Hematopoietic multipotent progenitor cell treated with erythropoietin and hydrocortisone succinate and interleukin-3 and kit ligand, for 8 days (in vitro differentiated cells): ENCODE measurements at regions not wholly inside any gene's neighbourhood (a gene's known extent, or its start where the extent isn't known, plus 50 kb on each side); places are given as distances from the start of the nearest gene placed in this dataset.

Experiments used
- DNase-seq: peaks from one replicate; pipeline ENCODE4 v3.0.0-alpha.2; 2015

DNA sequence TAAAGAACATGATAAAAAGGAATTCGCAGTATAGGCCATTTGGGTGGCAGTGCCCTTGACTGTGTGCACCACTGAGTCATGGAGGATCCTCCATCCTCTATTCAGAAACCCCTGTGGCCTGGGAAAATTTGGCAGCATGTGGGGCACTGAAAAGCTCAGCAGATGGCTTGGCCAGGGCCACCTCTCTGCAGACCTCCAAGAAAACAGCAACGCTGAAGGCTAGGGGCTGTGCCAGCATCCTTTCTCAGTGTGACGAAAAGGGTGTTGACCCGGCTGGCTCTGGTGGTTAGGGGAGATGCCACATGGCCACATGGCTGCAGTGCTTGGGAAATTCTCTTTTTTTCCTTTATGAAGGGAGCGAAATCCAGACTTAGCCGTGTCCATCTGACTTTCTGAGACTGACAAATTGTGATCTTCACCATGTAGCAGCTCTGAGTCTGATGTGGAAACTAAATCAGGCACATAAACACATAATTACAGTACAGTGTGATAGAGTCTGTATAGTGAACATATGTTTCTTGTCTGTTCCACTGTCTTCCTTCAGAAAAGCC lies 178.0 kb downstream of the KCTD12 start:
- no peak for DNase-seq

DNA sequence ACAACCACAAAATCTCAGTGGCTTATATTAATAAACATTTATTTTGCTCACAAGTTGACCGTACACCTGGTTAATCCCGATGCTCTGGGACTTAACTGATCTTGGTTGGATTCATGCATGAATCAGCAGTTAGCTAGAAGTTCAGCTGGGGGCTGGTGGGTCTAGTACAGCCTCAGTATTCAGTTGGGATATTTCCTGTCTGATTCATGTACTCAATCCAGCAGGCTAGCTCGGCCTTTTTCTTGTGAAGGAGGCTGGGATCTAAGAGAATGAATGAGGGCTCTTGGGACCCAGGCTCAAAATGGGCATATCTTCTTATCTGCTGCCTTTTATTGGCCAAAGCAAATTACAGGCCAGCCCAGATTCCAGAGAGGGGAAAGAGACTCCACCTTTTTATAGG lies 178.8 kb downstream of the KCTD12 start:
- DNase-seq, result no peak

DNA sequence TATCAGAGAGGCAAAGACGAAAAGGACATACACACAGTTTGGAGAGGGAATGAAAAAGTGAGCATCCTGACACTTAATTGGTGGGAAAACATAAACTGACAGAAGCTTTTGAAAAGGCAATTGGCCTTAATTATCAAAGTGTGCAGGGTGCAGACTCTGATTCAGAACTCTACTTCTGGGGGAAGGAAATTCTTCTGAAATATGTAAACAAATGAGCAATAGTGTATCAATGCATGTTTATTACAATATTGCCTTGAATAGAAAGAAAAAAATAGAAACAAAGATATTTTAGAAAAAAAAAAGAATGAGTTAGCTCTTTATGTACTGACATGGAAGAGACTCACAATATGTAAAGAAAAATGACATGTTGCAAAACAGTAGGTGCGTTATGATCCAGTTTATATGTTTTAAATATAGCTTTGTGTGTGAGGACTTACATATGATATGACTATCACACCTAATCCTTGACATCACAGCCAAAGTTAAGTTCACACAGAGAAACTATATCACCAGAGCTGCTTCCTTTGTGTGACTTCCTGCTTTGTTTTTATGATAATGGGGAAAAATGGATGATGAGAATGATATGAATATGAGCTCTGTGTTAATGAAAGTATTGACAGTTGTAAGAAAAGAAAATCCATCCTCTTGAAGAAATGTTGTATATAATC lies 182.4 kb downstream of the KCTD12 start:
- no peak for DNase-seq

- peak; percentile 80 for DNase-seq
These were observed 183.0 kb downstream of the KCTD12 start for GRCh38 chr13:76703216-76703615.

DNA sequence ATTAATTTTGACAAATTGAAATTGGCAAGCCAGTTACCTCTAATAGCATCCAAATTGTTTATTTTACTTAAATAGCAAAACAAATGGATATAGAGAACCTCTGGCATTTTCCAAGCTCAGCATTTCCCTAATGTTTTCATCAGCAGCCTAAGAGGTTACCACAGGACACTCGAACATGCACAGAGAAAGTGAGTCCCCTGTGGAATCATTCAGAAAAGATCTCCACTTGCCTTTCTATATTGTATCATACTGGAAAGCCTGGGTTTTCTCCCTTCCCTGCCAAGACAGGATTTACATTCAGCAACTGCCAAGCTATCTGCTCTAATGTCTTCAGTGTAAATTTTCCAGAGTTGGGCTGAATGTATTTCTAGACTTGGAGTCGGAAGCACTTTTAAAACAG lies 188.9 kb downstream of the KCTD12 start:
- DNase-seq, result no peak

- no peak for DNase-seq
These were observed 189.8 kb downstream of the KCTD12 start for GRCh38 chr13:76696370-76696769.

DNA sequence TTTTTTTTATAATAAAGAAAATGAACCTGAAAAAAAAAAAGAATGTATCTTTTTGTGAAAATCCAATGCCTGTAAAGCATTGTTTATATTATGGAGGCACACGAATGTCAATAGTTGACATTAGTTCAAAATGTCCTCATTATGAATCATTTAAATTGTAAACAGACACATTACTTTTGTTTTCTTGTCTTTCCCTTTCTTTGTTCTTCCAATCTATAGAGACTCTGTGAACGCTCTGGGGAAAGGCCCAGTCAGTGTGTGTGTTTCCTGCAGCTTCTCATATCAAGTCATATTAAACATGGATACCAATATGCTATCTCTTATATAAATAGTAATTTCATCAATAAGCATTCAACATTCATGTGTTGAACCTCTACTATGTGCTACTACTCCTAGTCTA lies 193.1 kb downstream of the KCTD12 start:
- DNase-seq, result no peak

DNA sequence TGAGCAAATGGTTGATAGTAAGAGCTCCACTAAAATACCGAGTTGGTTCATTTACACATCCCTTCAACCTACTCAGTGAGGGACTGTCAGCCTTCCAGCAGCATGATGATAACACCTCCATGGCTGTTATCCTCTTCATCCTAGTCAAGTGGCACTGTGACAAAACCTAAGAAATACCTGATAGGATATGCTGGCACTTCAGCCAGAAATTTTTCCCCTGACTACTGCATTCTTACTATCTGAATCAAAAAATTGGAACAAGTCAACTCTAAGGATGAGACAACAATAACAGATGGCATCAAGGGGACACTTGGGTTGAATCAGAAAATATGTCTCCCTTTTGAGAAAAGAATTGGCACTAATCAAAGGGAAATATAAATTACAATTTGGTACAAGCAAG lies 193.9 kb downstream of the KCTD12 start:
- DNase-seq, result no peak

GRCh38 chr13:76690611-76691010 lies 195.6 kb downstream of the KCTD12 start:
- no peak for DNase-seq

- no peak for DNase-seq
These were observed 198.7 kb downstream of the KCTD12 start for GRCh38 chr13:76687467-76687866.

GRCh38 chr13:76685938-76686337 lies 200.3 kb downstream of the KCTD12 start:
- DNase-seq, result no peak

DNA sequence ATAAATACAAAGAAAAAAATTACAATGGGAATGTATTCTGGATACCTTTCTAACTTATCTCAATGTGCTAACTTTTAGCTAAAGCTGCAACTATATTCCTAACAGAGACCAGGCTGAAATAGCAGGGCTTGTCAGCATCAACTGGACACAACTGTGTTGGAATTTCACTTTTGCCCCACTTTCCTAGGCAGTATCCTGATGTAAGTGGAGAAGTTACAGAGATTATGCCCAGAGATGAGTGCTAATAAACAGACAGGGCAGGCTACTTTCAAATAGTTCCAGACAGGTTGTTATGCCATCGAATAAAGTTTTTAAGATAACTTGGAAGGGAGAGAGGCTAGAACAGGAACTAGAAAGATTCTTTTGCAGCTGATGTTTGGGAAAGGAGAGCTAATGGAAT lies 201.9 kb downstream of the KCTD12 start:
- DNase-seq, result no peak

DNA sequence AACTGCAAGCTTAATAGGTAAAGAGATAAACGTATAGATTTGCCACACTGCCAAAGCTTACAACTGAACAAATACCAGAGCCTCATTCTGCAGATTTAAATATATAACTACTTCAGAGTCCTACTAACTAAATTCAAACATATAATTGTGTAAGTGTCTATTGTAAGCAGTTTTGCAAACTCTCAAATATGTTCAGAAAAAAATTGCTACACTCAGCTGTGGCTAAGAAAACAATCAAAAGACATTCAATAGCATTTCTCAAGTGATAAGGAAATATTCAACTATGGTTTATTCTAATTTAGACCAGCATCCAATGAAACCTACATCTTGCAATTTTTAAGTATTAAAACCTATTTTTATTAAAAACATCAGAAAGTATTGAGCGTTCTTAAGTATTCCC lies 202.4 kb downstream of the KCTD12 start:
- DNase-seq, result no peak

GRCh38 chr13:76683168-76683567 lies 203.0 kb downstream of the KCTD12 start:
- DNase-seq, result no peak

- no peak for DNase-seq
These were observed 206.1 kb downstream of the KCTD12 start for GRCh38 chr13:76680112-76680511.

DNA sequence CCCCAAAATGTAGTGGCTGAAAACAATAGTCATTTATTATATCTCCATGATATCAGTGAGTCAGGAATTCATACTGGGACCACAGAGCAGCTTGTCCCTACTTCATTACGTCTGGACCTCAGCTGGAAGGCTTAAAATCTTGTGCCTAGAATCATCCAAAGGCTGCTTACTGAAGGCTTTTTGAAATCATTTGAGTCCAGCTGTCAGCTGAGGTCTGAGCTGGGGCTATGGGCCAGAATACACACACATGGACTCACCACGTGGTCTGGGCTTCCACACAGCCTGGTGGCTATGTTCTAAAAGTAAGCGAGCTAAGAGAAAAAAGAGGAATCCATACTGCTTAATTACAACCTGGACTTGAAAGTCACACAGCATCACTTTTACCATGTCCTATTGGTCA lies 209.2 kb downstream of the KCTD12 start:
- DNase-seq, result no peak

DNA sequence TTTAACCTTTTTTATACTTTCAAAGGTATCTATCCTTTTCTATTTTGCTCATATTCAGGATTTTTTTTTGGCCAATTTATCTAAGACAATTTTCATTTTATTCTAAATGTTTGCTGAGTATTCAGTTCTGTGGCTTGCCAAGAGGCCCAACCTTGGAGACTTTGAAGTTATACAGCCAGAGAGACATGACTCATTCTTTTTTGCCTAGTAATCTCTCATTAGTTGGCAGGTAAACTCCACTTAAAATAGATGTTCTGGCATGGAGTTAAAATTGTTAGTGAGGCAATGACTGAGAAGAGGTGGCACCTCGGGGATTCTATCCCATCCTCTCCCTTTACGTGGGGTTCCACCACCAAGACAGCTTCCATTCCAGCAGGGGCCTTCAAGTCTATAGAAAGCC lies 213.8 kb downstream of the KCTD12 start:
- DNase-seq, result no peak

GRCh38 chr13:76668716-76669115 lies 217.5 kb downstream of the KCTD12 start:
- DNase-seq, result no peak

DNA sequence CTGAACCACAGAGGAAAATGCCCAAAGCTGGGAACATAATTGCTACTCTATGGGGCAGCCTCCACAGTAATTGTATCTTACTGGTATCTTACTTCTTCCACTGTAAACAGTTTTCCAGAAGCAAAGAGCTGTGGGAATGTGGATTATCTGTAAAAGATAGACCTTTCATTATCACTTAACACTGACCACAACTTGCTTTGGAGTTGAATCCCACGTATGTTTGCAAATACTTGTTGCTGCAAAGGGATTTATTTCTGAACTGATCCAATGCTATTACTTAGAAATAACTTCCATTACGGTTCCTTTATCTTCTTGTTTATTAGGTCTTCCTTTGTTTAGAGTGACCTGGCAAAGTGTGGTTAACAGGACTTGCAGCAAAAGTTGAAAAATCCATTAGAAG lies 218.1 kb downstream of the KCTD12 start:
- no peak for DNase-seq

DNA sequence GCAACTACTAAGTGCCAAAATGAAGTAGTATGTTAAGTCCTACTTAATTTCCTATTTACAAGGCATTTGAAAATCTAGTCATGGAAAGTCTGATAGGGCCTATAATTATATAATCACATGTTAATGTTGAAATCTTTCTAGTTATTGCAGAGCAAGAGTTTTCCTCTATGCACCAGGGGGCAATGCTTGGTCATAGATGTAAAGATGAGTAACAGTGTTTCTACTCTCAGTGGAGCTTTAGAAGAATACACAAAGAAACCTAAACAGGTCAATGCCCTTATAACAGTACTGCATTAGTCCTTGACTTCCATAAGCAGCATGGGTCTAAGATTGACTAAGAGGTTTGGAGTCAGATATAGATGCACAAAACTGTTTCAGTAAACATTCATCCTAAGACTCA lies 218.7 kb downstream of the KCTD12 start:
- DNase-seq, result peak; percentile 38

DNA sequence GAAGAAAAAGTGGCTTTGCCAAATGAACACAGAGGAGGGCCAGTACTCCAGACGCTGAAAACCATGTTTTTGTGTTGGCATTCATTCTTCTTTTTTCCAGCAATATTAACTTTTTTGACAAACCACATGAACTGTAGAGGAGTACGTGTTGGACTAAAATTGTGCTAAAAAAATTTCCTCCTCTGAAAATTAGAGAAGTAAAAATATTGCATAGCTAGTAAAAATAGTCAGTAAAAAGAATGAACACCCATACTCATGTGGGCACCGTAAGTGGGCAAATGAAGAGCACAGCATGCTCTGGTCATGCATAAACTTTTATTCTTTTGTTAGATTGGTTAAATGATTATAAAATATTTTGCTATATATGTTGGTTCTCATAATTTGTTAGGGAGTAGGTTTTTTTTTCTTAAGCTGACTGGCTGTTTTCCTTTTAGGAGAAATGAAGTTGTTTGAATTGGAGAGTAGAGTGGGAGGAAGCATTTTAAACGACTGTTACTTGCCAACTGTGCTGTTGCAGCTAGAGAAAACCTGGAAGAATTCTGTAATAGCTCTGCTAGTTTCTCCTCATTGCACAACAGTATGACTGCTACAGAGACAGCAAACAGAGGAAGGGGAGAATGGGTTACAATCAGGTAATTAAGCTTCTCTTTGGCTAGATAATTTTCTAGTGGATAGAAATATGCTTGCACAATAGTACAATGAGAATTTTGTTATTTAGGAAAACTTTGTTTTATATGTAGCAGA lies 222.4 kb downstream of the KCTD12 start:
- DNase-seq, result no peak

GRCh38 chr13:76659074-76659473 lies 227.1 kb downstream of the KCTD12 start:
- peak; percentile 23 for DNase-seq

DNA sequence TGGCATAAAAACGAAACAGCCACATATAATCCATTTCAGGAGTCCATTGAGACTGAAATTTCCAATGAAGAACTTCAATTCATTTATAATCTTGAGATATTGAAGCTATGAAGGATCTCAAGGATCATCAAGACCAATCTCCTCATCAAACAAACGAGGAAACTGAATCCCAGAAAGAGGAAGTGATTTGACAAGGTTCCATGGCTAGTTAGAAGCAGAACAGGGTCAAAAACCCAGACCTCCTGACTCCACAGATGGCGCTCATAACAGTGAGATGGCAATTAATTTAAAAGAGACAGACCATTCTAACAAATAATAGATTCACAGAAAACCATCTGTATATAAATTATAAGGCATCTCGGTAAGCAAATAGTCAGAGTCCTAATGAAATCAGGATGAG lies 229.7 kb downstream of the KCTD12 start:
- no peak for DNase-seq

DNA sequence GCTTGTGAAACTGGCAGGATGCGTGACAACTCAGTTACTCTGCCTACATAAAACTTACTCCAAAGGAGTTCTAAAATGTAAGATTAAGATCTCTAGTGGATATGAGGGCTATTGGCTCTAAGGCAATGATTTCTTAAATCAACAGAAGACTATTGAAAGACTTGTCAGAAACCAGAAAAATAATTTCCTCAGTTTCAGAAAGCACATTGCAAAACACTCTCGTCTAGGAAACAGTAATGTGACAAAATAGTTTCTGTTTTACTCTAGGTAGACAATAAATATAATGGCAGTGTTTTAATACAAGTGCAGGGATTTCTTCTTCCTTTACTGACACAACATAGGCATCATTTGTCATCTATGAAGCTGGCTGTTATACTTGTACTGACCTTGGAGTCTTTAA lies 230.1 kb downstream of the KCTD12 start:
- no peak for DNase-seq

GRCh38 chr13:76654263-76654662 lies 231.9 kb downstream of the KCTD12 start:
- DNase-seq, result no peak
